ENCODE measurements at regions not wholly inside any gene's neighbourhood (a gene's known extent, or its start where the extent isn't known, plus 50 kb on each side); places are given as distances from the start of the nearest gene placed in this dataset.

DNA sequence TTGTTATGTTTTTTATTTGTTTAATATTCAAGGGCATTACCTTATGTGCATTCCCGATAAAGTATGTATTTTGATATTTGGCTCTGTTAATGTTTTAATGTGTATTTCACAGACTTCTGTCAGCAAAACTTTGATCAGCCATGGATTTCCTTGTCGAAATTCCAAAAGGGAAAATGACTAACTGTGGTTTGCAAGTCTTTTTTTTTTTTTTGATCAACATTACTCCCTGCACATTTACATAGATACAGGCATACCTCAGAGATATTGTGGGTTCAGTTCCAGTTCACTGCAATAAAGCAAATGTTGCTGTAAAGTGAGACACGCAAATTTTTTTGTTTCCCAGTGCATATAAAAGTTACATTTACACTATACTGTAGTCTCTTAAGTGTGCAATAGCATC, 351.9 kb downstream of the CXCL12 start:
- no peak for TF ChIP-seq RARB (CRISPR knock-in tag; IDR thresholded peaks at IDR 0.05)
- no peak for TF ChIP-seq BACH2 (CRISPR knock-in tag; IDR thresholded peaks at IDR 0.05; ENCODE audit: borderline replicate concordance)
- TF ChIP-seq ZFP30 (CRISPR knock-in tag; IDR thresholded peaks at IDR 0.05): no peak
- TF ChIP-seq ISL1 (CRISPR knock-in tag; IDR thresholded peaks at IDR 0.05): no peak
- no peak for TF ChIP-seq ZNF565 (CRISPR knock-in tag; conservative IDR thresholded peaks at IDR 0.05; ENCODE audit: low read depth)
- no peak for TF ChIP-seq PPARA (CRISPR knock-in tag; IDR thresholded peaks at IDR 0.05; ENCODE audit: borderline replicate concordance)
- TF ChIP-seq, protein P1, sequence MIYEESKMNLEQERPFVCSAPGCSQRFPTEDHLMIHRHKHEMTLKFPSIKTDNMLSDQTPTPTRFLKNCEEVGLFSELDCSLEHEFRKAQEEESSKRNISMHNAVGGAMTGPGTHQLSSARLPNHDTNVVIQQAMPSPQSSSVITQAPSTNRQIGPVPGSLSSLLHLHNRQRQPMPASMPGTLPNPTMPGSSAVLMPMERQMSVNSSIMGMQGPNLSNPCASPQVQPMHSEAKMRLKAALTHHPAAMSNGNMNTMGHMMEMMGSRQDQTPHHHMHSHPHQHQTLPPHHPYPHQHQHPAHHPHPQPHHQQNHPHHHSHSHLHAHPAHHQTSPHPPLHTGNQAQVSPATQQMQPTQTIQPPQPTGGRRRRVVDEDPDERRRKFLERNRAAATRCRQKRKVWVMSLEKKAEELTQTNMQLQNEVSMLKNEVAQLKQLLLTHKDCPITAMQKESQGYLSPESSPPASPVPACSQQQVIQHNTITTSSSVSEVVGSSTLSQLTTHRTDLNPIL (CRISPR knock-in tag; IDR thresholded peaks at IDR 0.05; ENCODE audit: low read depth): no peak
- TF ChIP-seq ZNF8 (CRISPR knock-in tag; IDR thresholded peaks at IDR 0.05): no peak
- TF ChIP-seq ARNTL (CRISPR knock-in tag; IDR thresholded peaks at IDR 0.05; ENCODE audit: borderline replicate concordance, low read depth): no peak
- TF ChIP-seq, protein P2, sequence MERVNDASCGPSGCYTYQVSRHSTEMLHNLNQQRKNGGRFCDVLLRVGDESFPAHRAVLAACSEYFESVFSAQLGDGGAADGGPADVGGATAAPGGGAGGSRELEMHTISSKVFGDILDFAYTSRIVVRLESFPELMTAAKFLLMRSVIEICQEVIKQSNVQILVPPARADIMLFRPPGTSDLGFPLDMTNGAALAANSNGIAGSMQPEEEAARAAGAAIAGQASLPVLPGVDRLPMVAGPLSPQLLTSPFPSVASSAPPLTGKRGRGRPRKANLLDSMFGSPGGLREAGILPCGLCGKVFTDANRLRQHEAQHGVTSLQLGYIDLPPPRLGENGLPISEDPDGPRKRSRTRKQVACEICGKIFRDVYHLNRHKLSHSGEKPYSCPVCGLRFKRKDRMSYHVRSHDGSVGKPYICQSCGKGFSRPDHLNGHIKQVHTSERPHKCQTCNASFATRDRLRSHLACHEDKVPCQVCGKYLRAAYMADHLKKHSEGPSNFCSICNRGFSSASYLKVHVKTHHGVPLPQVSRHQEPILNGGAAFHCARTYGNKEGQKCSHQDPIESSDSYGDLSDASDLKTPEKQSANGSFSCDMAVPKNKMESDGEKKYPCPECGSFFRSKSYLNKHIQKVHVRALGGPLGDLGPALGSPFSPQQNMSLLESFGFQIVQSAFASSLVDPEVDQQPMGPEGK (CRISPR knock-in tag; IDR thresholded peaks at IDR 0.05; ENCODE audit: borderline replicate concordance): no peak
- no peak for TF ChIP-seq ZC3H10 (CRISPR knock-in tag; IDR thresholded peaks at IDR 0.05)
- no peak for TF ChIP-seq ZNF70 (CRISPR knock-in tag; IDR thresholded peaks at IDR 0.05)
- TF ChIP-seq ESRRG (CRISPR knock-in tag; IDR thresholded peaks at IDR 0.05): no peak
- no peak for TF ChIP-seq ZFP3 (CRISPR knock-in tag; IDR thresholded peaks at IDR 0.05)

All from SK-N-SH treated with all-trans-retinoic acid at 6 μM for 48 hours (cell line).